CD4-positive, CD25-positive, alpha-beta regulatory T cell (primary cell): ENCODE measurements at regions not wholly inside any gene's neighbourhood (a gene's known extent, or its start where the extent isn't known, plus 50 kb on each side); places are given as distances from the start of the nearest gene placed in this dataset.
"Not testable (repeated sequence)": the region's sequence is repeated elsewhere in the genome, so short reads cannot be mapped to it uniquely, and the experiment has no call there.

Experiments used
- ATAC-seq, 2 donors: fragments of 150-1000 bp; cut with Tn5 transposase; one replicate each; pipeline ENCODE4 v1.10.0; 2021; ENCODE audit warnings: low read depth in 2 of 2, moderate number of reproducible peaks in 2 of 2, moderate library complexity in 1 of 2
- DNase-seq, 3 donors: peaks; one replicate each; pipeline versions ENCODE4 v3.0.0 to v3.0.0-alpha.2; 2012 to 2022; ENCODE audit warnings: mixed read lengths in 1 of 3
- H3K27ac ChIP-seq: one replicate; pipeline ENCODE4 v1.7.0; 2013; ENCODE audit warnings: mild to moderate bottlenecking, low read length; ENCODE audit not compliant: insufficient read depth, poor library complexity, severe bottlenecking
- H3K27me3 ChIP-seq: one replicate; pipeline ENCODE4 v1.7.0; 2013; ENCODE audit warnings: low read length; ENCODE audit not compliant: control insufficient read depth, insufficient read depth
- H3K36me3 ChIP-seq: one replicate; pipeline ENCODE4 v1.7.0; 2013; ENCODE audit warnings: mild to moderate bottlenecking, low read length, moderate library complexity; ENCODE audit not compliant: control insufficient read depth, insufficient read depth
- H3K4me1 ChIP-seq: 2 replicates; pipeline ENCODE4 v1.7.0; 2013; ENCODE audit warnings: mild to moderate bottlenecking, low read length; ENCODE audit not compliant: insufficient read depth, control insufficient read depth, poor library complexity, severe bottlenecking
- H3K4me3 ChIP-seq: one replicate; pipeline ENCODE4 v1.7.0; 2013; ENCODE audit warnings: low read depth, mild to moderate bottlenecking, low read length, moderate library complexity
- H3K9me3 ChIP-seq, 2 experiments: 1 replicate in 1 of 2; 2 replicates in 1 of 2; pipeline ENCODE4 v1.7.0; 2013; ENCODE audit warnings: low read length in 2 of 2, mild to moderate bottlenecking in 1 of 2, moderate library complexity in 1 of 2; ENCODE audit not compliant: control insufficient read depth in 2 of 2
- H3K27ac Mint-ChIP-seq, 3 donors: one replicate each; pipeline ENCODE4 v1.8.0; 2020 to 2022; ENCODE audit warnings: mild to moderate bottlenecking in 3 of 3, mixed read lengths in 3 of 3, moderate library complexity in 2 of 3
- H3K27me3 Mint-ChIP-seq: one replicate; pipeline ENCODE4 v1.8.0; 2022; ENCODE audit warnings: mild to moderate bottlenecking, mixed read lengths
- H3K36me3 Mint-ChIP-seq: one replicate; pipeline ENCODE4 v1.8.0; 2020; ENCODE audit warnings: mixed read lengths
- H3K4me1 Mint-ChIP-seq, 4 donors: one replicate each; pipeline ENCODE4 v1.8.0; 2020 to 2022; ENCODE audit warnings: mixed read lengths in 4 of 4, mild to moderate bottlenecking in 1 of 4
- H3K4me3 Mint-ChIP-seq, 4 donors: one replicate each; pipeline ENCODE4 v1.8.0; 2020 to 2022; ENCODE audit warnings: mild to moderate bottlenecking in 4 of 4, mixed read lengths in 4 of 4, moderate library complexity in 3 of 4
- H3K9me3 Mint-ChIP-seq, 7 donors: one replicate each; pipeline ENCODE4 v1.8.0; 2020 to 2022; ENCODE audit warnings: mixed read lengths in 7 of 7, mild to moderate bottlenecking in 3 of 7, moderate library complexity in 2 of 7

DNA sequence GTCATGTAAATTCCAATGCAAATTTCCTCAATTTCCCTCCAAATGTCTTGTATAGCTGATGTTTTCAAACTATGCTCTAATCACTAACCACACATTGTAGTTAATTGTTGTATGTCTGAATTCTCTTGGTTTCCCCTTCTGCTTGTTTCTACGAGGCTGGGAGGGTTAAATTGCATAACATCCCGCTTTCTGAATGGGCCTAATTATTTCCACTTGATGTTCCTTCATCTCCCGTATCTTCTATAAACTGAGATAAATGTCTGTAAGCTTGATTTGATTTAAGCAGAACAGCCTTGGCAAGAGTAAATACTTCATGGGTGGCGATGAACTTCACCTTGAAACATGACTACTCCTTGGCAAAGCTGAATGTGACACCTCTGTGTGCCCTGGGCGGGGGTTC is 72.2 kb downstream of the SERINC2 start:
- DNase-seq (no peak), ATAC-seq (no peak)
- Histone ChIP-seq H3K27ac (no peak overlapping the region), H3K36me3 (no peaks in the 10 kb centered on the region), H3K4me1 (no peaks in the 10 kb centered on the region), H3K4me3 (no peak overlapping the region), H3K27me3 (no peaks in the 10 kb centered on the region), H3K9me3 (no peaks in the 10 kb centered on the region)
- H3K27ac Mint-ChIP-seq = peak overlapping the region in 1 of 3 donors; percentile 32
- no peaks in the 10 kb centered on the region for H3K36me3 Mint-ChIP-seq
- peaks cover 0 to 9% (median 4%) of the 10 kb centered on the region in 7 donors for H3K9me3 Mint-ChIP-seq
- no peak overlapping the region for H3K4me3 Mint-ChIP-seq
- peaks cover 12% of the 10 kb centered on the region for H3K27me3 Mint-ChIP-seq
- peaks cover 0 to 12% (median 6%) of the 10 kb centered on the region in 4 donors for H3K4me1 Mint-ChIP-seq

DNA sequence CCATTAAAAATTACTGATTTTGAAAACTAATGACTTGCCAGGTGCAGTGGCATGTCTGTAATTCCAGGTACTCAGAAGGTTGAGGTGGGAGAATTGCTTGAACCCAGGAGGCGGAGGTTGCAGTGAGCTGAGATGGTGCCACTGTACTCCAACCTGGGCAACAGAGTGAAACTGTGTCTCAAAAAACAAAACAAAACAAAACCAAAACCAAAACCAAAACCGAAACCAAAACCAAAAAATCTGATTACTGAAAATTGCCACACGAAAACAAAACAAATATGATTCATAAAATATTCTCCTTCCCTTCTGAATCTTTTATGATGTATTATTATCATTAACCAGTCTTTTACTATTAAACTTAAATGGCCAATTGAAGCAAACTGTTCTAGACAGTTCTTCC is 74.1 kb downstream of the SERINC2 start:
- DNase-seq (peak in 1 of 3 donors; percentile 65), ATAC-seq (no peak)
- no peaks in the 10 kb centered on the region for H3K36me3 ChIP-seq
- H3K27me3 ChIP-seq = peaks cover 1% of the 10 kb centered on the region
- peaks cover 0 to 10% (median 1%) of the 10 kb centered on the region in 7 donors for H3K9me3 Mint-ChIP-seq
- no peaks in the 10 kb centered on the region for H3K4me1 ChIP-seq
- H3K4me3 Mint-ChIP-seq = peak overlapping the region in 2 of 4 donors; percentile 20 to 33
- H3K27ac Mint-ChIP-seq = peak overlapping the region; percentile 18 to 74 (median 27)
- H3K27ac ChIP-seq = no peak overlapping the region
- H3K36me3 Mint-ChIP-seq = no peaks in the 10 kb centered on the region
- peaks cover 0 to 12% (median 6%) of the 10 kb centered on the region in 4 donors for H3K4me1 Mint-ChIP-seq
- no peaks in the 10 kb centered on the region for H3K9me3 ChIP-seq
- peak overlapping the region; percentile 32 for H3K4me3 ChIP-seq
- peaks cover 5% of the 10 kb centered on the region for H3K27me3 Mint-ChIP-seq

DNA sequence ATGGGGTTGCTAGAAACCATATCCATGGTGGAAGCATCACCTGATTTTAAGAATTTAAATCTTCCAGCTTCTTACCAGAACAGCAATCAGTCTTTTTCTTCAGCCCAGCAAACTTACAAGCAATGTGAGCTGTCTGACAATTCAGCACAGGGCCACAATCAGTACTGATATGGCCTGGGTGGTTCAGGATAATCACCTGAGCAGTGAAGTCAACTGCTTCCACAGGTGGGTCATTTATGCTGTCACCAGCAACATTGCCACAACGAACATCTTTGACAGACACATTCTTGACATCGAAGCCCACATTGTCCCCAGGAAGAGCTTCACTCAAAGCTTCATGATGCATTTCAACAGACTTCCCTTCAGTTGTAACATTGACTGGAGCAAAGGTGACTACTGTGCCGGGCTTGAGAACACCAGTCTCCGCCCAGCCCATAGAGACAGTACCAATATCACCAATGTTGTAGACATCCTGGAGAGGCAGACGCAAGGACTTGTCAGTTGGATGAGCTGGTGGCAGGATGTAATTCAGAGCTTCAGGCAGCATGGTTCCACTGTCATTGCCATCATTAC is 74.8 kb downstream of the SERINC2 start:
- no peak overlapping the region for H3K4me3 Mint-ChIP-seq
- Histone ChIP-seq H3K9me3 (no peaks in the 10 kb centered on the region), H3K4me3 (peak overlapping the region; percentile 32), H3K27ac (no peak overlapping the region), H3K4me1 (no peaks in the 10 kb centered on the region), H3K27me3 (peaks cover 2% of the 10 kb centered on the region), H3K36me3 (no peaks in the 10 kb centered on the region)
- peaks cover 0 to 12% (median 6%) of the 10 kb centered on the region in 4 donors for H3K4me1 Mint-ChIP-seq
- peak overlapping the region in 2 of 3 donors; percentile 18 to 66 for H3K27ac Mint-ChIP-seq
- DNase-seq = no peak
- peaks cover under 1% of the 10 kb centered on the region for H3K27me3 Mint-ChIP-seq
- peaks cover 0 to 10% (median 1%) of the 10 kb centered on the region in 7 donors for H3K9me3 Mint-ChIP-seq
- no peak for ATAC-seq
- H3K36me3 Mint-ChIP-seq = no peaks in the 10 kb centered on the region

DNA sequence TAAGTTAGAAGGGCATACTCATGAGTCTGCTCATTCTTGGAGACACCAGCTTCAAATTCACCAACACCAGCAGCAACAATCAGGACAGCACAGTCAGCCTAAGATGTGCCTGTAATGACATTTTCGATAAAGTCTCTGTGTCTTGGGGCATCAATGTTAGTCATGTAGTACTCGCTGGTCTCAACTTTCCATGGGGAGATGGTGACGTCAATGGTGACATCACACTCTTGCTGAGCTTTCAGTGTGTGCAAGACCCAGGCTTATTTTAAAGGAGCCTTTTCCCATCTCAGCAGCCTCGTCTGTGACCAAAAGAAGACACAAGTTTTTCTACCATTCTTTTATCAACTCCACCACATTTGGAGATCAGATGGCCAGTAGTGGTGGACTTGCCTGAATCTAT is 75.5 kb downstream of the SERINC2 start:
- no peak overlapping the region for H3K27ac Mint-ChIP-seq
- H3K27me3 Mint-ChIP-seq = no peaks in the 10 kb centered on the region
- no peaks in the 10 kb centered on the region for H3K4me1 ChIP-seq
- DNase-seq (no peak), ATAC-seq (no peak)
- H3K27ac ChIP-seq = no peak overlapping the region
- peaks cover 2% of the 10 kb centered on the region for H3K27me3 ChIP-seq
- H3K4me1 Mint-ChIP-seq = peaks cover 0 to 12% (median 6%) of the 10 kb centered on the region in 4 donors
- no peaks in the 10 kb centered on the region for H3K9me3 ChIP-seq
- H3K4me3 Mint-ChIP-seq = no peak overlapping the region
- H3K9me3 Mint-ChIP-seq = peaks cover 0 to 10% (median 1%) of the 10 kb centered on the region in 7 donors
- H3K4me3 ChIP-seq = no peak overlapping the region
- no peaks in the 10 kb centered on the region for H3K36me3 ChIP-seq
- no peaks in the 10 kb centered on the region for H3K36me3 Mint-ChIP-seq

- not testable (repeated sequence) for H3K27ac Mint-ChIP-seq, H3K4me3 Mint-ChIP-seq, H3K9me3 Mint-ChIP-seq, H3K27ac ChIP-seq, H3K27me3 Mint-ChIP-seq, H3K36me3 ChIP-seq, H3K9me3 ChIP-seq, ATAC-seq, H3K4me3 ChIP-seq, H3K27me3 ChIP-seq, H3K4me1 ChIP-seq, DNase-seq, H3K36me3 Mint-ChIP-seq
- H3K4me1 Mint-ChIP-seq = peaks cover 0 to 12% (median 6%) of the 10 kb centered on the region in 4 donors
These were observed 76.6 kb downstream of the SERINC2 start for GRCh38 chr1:31489575-31489974.

DNA sequence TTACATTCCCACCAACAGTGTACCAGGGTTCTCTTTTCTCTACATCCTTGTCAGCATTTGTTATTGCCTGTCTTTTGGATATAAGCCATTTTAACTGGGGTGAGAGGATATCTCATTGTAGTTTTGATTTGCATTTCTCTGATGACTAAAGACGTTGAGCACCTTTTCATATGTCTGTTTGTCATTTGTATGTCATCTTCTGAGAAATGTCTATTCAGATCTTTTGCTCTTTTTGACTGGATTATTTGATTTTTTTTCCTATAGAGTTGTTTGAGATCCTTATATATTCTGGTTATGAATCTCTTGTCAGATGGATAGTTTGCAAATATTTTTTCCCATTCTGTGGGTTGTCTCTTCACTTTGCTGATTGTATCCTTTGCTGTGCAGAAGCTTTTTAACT is 77.6 kb downstream of the SERINC2 start:
- not testable (repeated sequence) for H3K9me3 Mint-ChIP-seq, H3K27ac ChIP-seq, ATAC-seq, H3K4me3 ChIP-seq, H3K36me3 Mint-ChIP-seq, DNase-seq, H3K27me3 ChIP-seq, H3K9me3 ChIP-seq, H3K4me1 ChIP-seq, H3K27ac Mint-ChIP-seq, H3K4me3 Mint-ChIP-seq, H3K36me3 ChIP-seq, H3K27me3 Mint-ChIP-seq
- peaks cover 0 to 12% (median 6%) of the 10 kb centered on the region in 4 donors for H3K4me1 Mint-ChIP-seq

GRCh38 chr1:31495351-31495750 is 81.0 kb upstream of the TINAGL1 start:
- not testable (repeated sequence) for H3K27ac ChIP-seq, H3K9me3 ChIP-seq, H3K4me1 Mint-ChIP-seq, H3K36me3 Mint-ChIP-seq, H3K4me3 Mint-ChIP-seq, H3K9me3 Mint-ChIP-seq, H3K4me1 ChIP-seq, H3K27ac Mint-ChIP-seq, H3K36me3 ChIP-seq, DNase-seq, H3K27me3 Mint-ChIP-seq, H3K4me3 ChIP-seq, H3K27me3 ChIP-seq, ATAC-seq

DNA sequence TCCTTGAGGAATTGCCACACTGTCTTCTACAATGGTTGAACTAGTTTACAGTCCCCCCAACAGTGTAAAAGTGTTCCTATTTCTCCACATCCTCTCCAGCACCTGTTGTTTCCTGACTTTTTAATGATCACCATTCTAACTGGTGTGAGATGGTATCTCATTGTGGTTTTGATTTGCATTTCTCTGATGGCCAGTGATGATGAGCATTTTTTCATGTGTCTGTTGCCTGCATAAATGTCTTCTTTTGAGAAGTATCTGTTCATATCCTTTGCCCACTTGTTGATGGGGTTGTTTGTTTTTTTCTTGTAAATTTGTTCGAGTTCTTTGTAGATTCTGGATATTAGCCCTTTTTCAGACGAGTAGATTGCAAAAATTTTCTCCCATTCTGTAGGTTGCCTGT is 80.5 kb upstream of the TINAGL1 start:
- not testable (repeated sequence) for H3K27ac Mint-ChIP-seq, H3K36me3 Mint-ChIP-seq, H3K27me3 ChIP-seq, H3K27ac ChIP-seq, H3K4me1 ChIP-seq, H3K27me3 Mint-ChIP-seq, H3K4me3 Mint-ChIP-seq, H3K36me3 ChIP-seq, DNase-seq, H3K9me3 Mint-ChIP-seq, ATAC-seq, H3K4me1 Mint-ChIP-seq, H3K4me3 ChIP-seq, H3K9me3 ChIP-seq
